Caco-2 (cell line): ENCODE measurements at regions not wholly inside any gene's neighbourhood (a gene's known extent, or its start where the extent isn't known, plus 50 kb on each side); places are given as distances from the start of the nearest gene placed in this dataset.

ENCODE experiments used
- BruUV-seq: library from RNA; stranded (reverse); fragments of 400-500 nt; replicated peaks from 2 replicates; lab custom pipeline; 2021; lab: Mats Ljungman, UMichigan
- CTCF ChIA-PET: fragments of 300-600 bp; sonication (Branson Sonifier 250); formaldehyde crosslinking; loops from one replicate; lab custom pipeline; 2022; ENCODE audit warnings: antibody characterized with exemption; lab: Charles Lee
- POLR2A ChIA-PET: fragments of 300-600 bp; sonication (Branson Sonifier 250); formaldehyde crosslinking; loops from one replicate; lab custom pipeline; 2022; ENCODE audit warnings: antibody characterized with exemption; lab: Charles Lee
- DNase-seq, 2 experiments: peaks; one replicate each; pipeline versions ENCODE4 v3.0.0 to v3.0.0-alpha.2; 2020 to 2022
- H3K27me3 ChIP-seq: replicated peaks from 2 replicates; pipeline ENCODE4 v1.6.0; 2011; ENCODE audit warnings: low read length; ENCODE audit not compliant: control insufficient read depth, insufficient read depth
- H3K36me3 ChIP-seq: 2 replicates; pipeline ENCODE4 v1.5.1; 2011; ENCODE audit warnings: low read length; ENCODE audit not compliant: control insufficient read depth, insufficient read depth
- H3K4me1 ChIP-seq: fragments of 250-450 bp; sonication (Bioruptor Pico); 2 replicates; pipeline ENCODE4 v1.5.1; 2020; ENCODE audit warnings: mild to moderate bottlenecking
- H3K4me3 ChIP-seq: 2 replicates; pipeline ENCODE4 v1.5.1; 2011; ENCODE audit warnings: low read depth, mild to moderate bottlenecking, control low read depth, low read length
- H3K9me3 ChIP-seq: fragments of 250-450 bp; sonication (Bioruptor Pico); 2 replicates; pipeline ENCODE4 v1.5.1; 2020; ENCODE audit warnings: mild to moderate bottlenecking, moderate library complexity
- H3K27ac Mint-ChIP-seq: one replicate; pipeline ENCODE4 v1.8.0; 2022; ENCODE audit warnings: mixed read lengths; ENCODE audit not compliant: unreplicated experiment
- H3K27me3 Mint-ChIP-seq: one replicate; pipeline ENCODE4 v1.8.0; 2022; ENCODE audit warnings: mixed read lengths; ENCODE audit not compliant: insufficient read depth, unreplicated experiment
- H3K36me3 Mint-ChIP-seq: one replicate; pipeline ENCODE4 v1.8.0; 2022; ENCODE audit warnings: mild to moderate bottlenecking, mixed read lengths; ENCODE audit not compliant: insufficient read depth, unreplicated experiment
- H3K4me1 Mint-ChIP-seq: one replicate; pipeline ENCODE4 v1.8.0; 2022; ENCODE audit warnings: low read depth, mixed read lengths; ENCODE audit not compliant: unreplicated experiment
- H3K4me3 Mint-ChIP-seq: one replicate; pipeline ENCODE4 v1.8.0; 2022; ENCODE audit warnings: mild to moderate bottlenecking, moderate library complexity, mixed read lengths; ENCODE audit not compliant: unreplicated experiment
- H3K9me3 Mint-ChIP-seq: one replicate; pipeline ENCODE4 v1.8.0; 2022; ENCODE audit warnings: mixed read lengths; ENCODE audit not compliant: unreplicated experiment
- intact Hi-C: fragments of 100-400 bp; cut with micrococcal nuclease; formaldehyde crosslinking; loops from one replicate; pipeline ENCODE4 v1.10.0; 2022; ENCODE audit not compliant: unreplicated experiment
- TF ChIP-seq, protein P1 (sequence below), 2 experiments: fragments of 200-600 bp in 1 of 2; IDR thresholded peaks; 1 replicate in 1 of 2; 2 replicates in 1 of 2; pipeline versions ENCODE4 v1.5.1 to v1.8.0; 2011 to 2022; ENCODE audit warnings: antibody characterized with exemption in 1 of 2, control low read depth in 1 of 2, inconsistent platforms in 1 of 2, low read depth in 1 of 2, low read length in 1 of 2, mild to moderate bottlenecking in 1 of 2, moderate library complexity in 1 of 2; ENCODE audit not compliant: insufficient read depth in 1 of 2, severe bottlenecking in 1 of 2, unreplicated experiment in 1 of 2

DNA sequence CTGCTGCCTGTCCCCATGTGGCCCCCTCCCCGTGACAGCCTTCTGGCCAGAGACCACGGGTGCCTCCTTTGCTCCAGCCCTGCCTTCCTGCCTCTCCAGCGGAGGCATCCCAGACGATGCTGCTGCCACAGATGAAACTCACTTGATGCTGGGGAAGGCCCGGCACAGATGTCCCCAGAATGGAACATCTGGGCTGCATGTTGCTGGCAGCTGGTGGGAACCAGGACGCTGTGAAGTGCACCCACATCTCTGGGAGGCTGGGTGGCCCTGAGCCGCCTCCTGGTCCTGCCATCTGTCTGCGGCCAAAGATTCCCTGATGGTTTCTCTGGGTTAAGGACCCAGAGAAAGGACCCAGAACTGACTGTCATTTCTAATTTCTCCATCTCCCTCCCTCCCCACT, 51.9 kb upstream of the PTPRS start:
- H3K4me3 Mint-ChIP-seq: no peak overlapping the region
- no TSS peak for BruUV-seq
- DNase-seq: no peak
- Histone ChIP-seq H3K4me1 (peaks cover under 1% of the 10 kb centered on the region; the same call in 1 of the 2 replicates), H3K36me3 (no peaks in the 10 kb centered on the region), H3K27me3 (peaks cover 2% of the 10 kb centered on the region; the same call in 1 of the 2 replicates), H3K9me3 (0 out of 2 replicates have a peak, but pooled peaks cover 3% of the 10 kb centered on the region), H3K4me3 (no peak overlapping the region)
- POLR2A ChIA-PET: no interaction called here
- TF ChIP-seq, protein P1, sequence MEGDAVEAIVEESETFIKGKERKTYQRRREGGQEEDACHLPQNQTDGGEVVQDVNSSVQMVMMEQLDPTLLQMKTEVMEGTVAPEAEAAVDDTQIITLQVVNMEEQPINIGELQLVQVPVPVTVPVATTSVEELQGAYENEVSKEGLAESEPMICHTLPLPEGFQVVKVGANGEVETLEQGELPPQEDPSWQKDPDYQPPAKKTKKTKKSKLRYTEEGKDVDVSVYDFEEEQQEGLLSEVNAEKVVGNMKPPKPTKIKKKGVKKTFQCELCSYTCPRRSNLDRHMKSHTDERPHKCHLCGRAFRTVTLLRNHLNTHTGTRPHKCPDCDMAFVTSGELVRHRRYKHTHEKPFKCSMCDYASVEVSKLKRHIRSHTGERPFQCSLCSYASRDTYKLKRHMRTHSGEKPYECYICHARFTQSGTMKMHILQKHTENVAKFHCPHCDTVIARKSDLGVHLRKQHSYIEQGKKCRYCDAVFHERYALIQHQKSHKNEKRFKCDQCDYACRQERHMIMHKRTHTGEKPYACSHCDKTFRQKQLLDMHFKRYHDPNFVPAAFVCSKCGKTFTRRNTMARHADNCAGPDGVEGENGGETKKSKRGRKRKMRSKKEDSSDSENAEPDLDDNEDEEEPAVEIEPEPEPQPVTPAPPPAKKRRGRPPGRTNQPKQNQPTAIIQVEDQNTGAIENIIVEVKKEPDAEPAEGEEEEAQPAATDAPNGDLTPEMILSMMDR (IDR thresholded peaks at IDR 0.05; ENCODE audit: insufficient read depth in 1 of 2, low read depth in 1 of 2, low read length in 1 of 2, severe bottlenecking in 1 of 2, unreplicated experiment in 1 of 2): no peak
- CTCF ChIA-PET: no interaction called here
- no peaks in the 10 kb centered on the region for H3K36me3 Mint-ChIP-seq
- peaks cover 17% of the 10 kb centered on the region for H3K9me3 Mint-ChIP-seq
- H3K4me1 Mint-ChIP-seq: no peaks in the 10 kb centered on the region
- peaks cover 47% of the 10 kb centered on the region for H3K27me3 Mint-ChIP-seq
- intact Hi-C loops: no loop called here
- no peak overlapping the region for H3K27ac Mint-ChIP-seq

DNA sequence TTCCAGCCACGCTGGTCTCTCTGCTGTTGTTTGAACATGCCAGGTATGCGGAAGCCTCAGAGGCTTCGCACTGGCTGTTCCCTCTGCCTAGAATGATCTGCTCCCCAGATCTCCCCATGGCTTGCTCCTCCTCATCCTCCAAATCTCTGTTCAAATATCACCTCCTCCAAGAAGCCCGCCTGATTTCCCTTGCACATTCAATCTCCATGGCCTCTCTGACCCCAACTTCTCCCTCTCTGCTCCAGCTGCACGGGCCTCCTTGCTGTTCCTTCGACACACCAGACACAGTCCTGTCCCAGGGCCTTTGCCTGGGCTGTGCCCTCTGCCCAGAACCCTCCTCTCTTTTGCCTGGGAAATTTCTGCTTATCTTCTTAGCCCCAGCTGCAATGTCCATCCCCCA, 52.5 kb upstream of the PTPRS start:
- Histone ChIP-seq H3K9me3 (0 out of 2 replicates have a peak, but pooled peaks cover 3% of the 10 kb centered on the region), H3K36me3 (no peaks in the 10 kb centered on the region), H3K4me1 (peaks cover 6% of the 10 kb centered on the region; the same call in 1 of the 2 replicates), H3K27me3 (peaks cover 2% of the 10 kb centered on the region; the same call in 1 of the 2 replicates), H3K4me3 (no peak overlapping the region)
- BruUV-seq: no TSS peak
- Mint-ChIP-seq H3K4me3 (no peak overlapping the region), H3K36me3 (no peaks in the 10 kb centered on the region), H3K27ac (no peak overlapping the region), H3K4me1 (no peaks in the 10 kb centered on the region), H3K27me3 (peaks cover 43% of the 10 kb centered on the region), H3K9me3 (peaks cover 12% of the 10 kb centered on the region)
- intact Hi-C loops: no loop called here
- TF ChIP-seq, protein P1 (IDR thresholded peaks at IDR 0.05; ENCODE audit: insufficient read depth in 1 of 2, low read depth in 1 of 2, low read length in 1 of 2, severe bottlenecking in 1 of 2, unreplicated experiment in 1 of 2): no peak
- POLR2A ChIA-PET: no interaction called here
- DNase-seq: no peak
- CTCF ChIA-PET: interaction anchor here (0.7 kb wide), 1 partner anchor 205 kb away, joined by 4 read pairs; no protein-coding TSS in a partner anchor

DNA sequence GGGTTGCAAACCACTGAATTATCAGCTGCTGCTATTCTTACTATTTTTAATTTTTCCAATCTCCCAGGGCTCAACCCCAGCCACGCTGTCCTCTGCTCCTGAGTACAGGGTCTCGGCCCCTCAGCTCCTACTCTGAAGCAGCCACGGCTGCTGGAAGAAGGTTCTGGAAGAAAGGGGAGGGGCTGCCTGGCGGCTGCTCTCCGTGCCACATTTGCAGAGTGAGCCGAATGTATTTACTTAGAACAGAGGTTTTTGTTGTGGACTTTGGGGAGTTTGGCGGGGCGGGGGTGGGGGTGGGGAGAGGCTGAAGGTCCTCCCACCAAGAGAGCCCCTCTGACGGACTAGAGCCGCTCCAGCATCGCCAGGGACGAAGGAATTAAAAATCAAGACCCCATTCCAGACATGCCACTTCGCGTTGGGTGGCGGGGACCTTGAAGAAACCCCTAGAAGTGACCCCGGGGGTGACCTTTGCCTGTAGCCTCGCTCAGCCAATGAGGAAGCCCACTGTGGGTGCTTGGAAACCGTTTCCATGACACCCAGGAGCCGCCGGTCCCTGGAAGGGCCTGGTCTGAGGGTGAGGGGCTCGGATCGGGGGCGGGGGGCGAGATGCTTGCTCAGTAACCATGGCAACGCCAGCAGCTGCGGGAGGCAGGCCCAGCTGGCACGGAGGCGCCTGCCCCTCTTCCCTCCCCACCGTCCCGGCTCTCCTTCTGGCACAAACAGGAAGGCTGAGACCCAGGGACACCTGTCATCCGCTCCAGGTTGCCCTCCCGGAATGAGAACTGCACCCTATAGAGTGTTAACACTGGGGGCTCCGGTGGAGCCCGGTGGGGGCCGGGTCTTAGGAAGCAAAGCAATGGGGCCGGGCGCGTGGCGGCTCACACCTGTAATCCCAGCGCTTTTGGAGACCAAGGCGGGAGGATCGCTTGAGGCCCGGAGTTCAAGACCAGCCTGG, 54.2 kb upstream of the PTPRS start:
- ChIA-PET POLR2A (no interaction called here), CTCF (interaction anchor here (0.6 kb wide), 1 partner anchor 99 kb away, joined by 3 read pairs; no protein-coding TSS in a partner anchor)
- no peak for DNase-seq
- 0 out of 2 replicates have a peak, but pooled peaks cover 3% of the 10 kb centered on the region for H3K9me3 ChIP-seq
- no TSS peak for BruUV-seq
- Mint-ChIP-seq H3K4me1 (no peaks in the 10 kb centered on the region), H3K4me3 (no peak overlapping the region), H3K27ac (no peak overlapping the region), H3K36me3 (no peaks in the 10 kb centered on the region), H3K27me3 (peaks cover 34% of the 10 kb centered on the region), H3K9me3 (no peaks in the 10 kb centered on the region)
- H3K36me3 ChIP-seq: no peaks in the 10 kb centered on the region
- intact Hi-C loops: no loop called here
- TF ChIP-seq, protein P1 (IDR thresholded peaks at IDR 0.05; ENCODE audit: insufficient read depth in 1 of 2, low read depth in 1 of 2, low read length in 1 of 2, severe bottlenecking in 1 of 2, unreplicated experiment in 1 of 2): no peak
- H3K4me3 ChIP-seq: no peak overlapping the region
- peaks cover 8% of the 10 kb centered on the region; the same call in 1 of the 2 replicates for H3K4me1 ChIP-seq
- peaks cover 2% of the 10 kb centered on the region; the same call in 1 of the 2 replicates for H3K27me3 ChIP-seq
